HCT116 (cell line): ENCODE measurements at regions not wholly inside any gene's neighbourhood (a gene's known extent, or its start where the extent isn't known, plus 50 kb on each side); places are given as distances from the start of the nearest gene placed in this dataset.

Experiments
- EGR1 ChIP-seq: IDR thresholded peaks from 2 replicates; pipeline ENCODE4 v1.6.1; 2012; ENCODE audit warnings: low read depth
- JUND ChIP-seq: IDR thresholded peaks from 2 replicates; pipeline ENCODE4 v1.6.1; 2012
- TF ChIP-seq, protein P1 (sequence below), 3 experiments: fragments of 200-600 bp in 1 of 3; sonication (generic) in 1 of 3; IDR thresholded peaks in 2 of 3; conservative IDR thresholded peaks in 1 of 3; 2 replicates each; pipeline ENCODE4 v1.5.1; 2012 to 2017; ENCODE audit warnings: low read depth in 2 of 3, low read length in 2 of 3, antibody characterized with exemption in 1 of 3, borderline replicate concordance in 1 of 3, control low read depth in 1 of 3, mild to moderate bottlenecking in 1 of 3, mixed read lengths in 1 of 3, mixed run types in 1 of 3, moderate library complexity in 1 of 3; ENCODE audit not compliant: insufficient read depth in 1 of 3
- TF ChIP-seq, protein P2 (sequence below): IDR thresholded peaks from 2 replicates; pipeline ENCODE4 v1.6.1; 2011; ENCODE audit warnings: mild to moderate bottlenecking, low read length, moderate library complexity; ENCODE audit not compliant: insufficient replicate concordance; ENCODE audit errors: extremely low read depth
- TF ChIP-seq, protein P3 (sequence below): IDR thresholded peaks from 2 replicates; pipeline ENCODE4 v1.6.1; 2012; ENCODE audit warnings: low read depth

- TF ChIP-seq JUND (no peak), EGR1 (no peak)
- TF ChIP-seq, protein P1, sequence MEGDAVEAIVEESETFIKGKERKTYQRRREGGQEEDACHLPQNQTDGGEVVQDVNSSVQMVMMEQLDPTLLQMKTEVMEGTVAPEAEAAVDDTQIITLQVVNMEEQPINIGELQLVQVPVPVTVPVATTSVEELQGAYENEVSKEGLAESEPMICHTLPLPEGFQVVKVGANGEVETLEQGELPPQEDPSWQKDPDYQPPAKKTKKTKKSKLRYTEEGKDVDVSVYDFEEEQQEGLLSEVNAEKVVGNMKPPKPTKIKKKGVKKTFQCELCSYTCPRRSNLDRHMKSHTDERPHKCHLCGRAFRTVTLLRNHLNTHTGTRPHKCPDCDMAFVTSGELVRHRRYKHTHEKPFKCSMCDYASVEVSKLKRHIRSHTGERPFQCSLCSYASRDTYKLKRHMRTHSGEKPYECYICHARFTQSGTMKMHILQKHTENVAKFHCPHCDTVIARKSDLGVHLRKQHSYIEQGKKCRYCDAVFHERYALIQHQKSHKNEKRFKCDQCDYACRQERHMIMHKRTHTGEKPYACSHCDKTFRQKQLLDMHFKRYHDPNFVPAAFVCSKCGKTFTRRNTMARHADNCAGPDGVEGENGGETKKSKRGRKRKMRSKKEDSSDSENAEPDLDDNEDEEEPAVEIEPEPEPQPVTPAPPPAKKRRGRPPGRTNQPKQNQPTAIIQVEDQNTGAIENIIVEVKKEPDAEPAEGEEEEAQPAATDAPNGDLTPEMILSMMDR (IDR thresholded peaks at IDR 0.05 in 2 of 3, conservative IDR thresholded peaks at IDR 0.05 in 1 of 3; ENCODE audit: borderline replicate concordance in 1 of 3, insufficient read depth in 1 of 3, low read depth in 2 of 3, low read length in 2 of 3): no peak
- TF ChIP-seq, protein P2, sequence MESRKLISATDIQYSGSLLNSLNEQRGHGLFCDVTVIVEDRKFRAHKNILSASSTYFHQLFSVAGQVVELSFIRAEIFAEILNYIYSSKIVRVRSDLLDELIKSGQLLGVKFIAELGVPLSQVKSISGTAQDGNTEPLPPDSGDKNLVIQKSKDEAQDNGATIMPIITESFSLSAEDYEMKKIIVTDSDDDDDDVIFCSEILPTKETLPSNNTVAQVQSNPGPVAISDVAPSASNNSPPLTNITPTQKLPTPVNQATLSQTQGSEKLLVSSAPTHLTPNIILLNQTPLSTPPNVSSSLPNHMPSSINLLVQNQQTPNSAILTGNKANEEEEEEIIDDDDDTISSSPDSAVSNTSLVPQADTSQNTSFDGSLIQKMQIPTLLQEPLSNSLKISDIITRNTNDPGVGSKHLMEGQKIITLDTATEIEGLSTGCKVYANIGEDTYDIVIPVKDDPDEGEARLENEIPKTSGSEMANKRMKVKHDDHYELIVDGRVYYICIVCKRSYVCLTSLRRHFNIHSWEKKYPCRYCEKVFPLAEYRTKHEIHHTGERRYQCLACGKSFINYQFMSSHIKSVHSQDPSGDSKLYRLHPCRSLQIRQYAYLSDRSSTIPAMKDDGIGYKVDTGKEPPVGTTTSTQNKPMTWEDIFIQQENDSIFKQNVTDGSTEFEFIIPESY: no peak
- TF ChIP-seq, protein P3, sequence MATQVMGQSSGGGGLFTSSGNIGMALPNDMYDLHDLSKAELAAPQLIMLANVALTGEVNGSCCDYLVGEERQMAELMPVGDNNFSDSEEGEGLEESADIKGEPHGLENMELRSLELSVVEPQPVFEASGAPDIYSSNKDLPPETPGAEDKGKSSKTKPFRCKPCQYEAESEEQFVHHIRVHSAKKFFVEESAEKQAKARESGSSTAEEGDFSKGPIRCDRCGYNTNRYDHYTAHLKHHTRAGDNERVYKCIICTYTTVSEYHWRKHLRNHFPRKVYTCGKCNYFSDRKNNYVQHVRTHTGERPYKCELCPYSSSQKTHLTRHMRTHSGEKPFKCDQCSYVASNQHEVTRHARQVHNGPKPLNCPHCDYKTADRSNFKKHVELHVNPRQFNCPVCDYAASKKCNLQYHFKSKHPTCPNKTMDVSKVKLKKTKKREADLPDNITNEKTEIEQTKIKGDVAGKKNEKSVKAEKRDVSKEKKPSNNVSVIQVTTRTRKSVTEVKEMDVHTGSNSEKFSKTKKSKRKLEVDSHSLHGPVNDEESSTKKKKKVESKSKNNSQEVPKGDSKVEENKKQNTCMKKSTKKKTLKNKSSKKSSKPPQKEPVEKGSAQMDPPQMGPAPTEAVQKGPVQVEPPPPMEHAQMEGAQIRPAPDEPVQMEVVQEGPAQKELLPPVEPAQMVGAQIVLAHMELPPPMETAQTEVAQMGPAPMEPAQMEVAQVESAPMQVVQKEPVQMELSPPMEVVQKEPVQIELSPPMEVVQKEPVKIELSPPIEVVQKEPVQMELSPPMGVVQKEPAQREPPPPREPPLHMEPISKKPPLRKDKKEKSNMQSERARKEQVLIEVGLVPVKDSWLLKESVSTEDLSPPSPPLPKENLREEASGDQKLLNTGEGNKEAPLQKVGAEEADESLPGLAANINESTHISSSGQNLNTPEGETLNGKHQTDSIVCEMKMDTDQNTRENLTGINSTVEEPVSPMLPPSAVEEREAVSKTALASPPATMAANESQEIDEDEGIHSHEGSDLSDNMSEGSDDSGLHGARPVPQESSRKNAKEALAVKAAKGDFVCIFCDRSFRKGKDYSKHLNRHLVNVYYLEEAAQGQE: no peak
Observed at GRCh38 chr11:104322696-104323095, 158.7 kb upstream of the PDGFD start.
